HL-60 (cell line): ENCODE measurements at regions not wholly inside any gene's neighbourhood (a gene's known extent, or its start where the extent isn't known, plus 50 kb on each side); places are given as distances from the start of the nearest gene placed in this dataset.

Source experiments
- DNase-seq, 2 experiments: peaks; one replicate each; pipeline ENCODE4 v3.0.0-alpha.2; 2010 to 2020; ENCODE audit warnings: low read depth in 1 of 2, low spot score in 1 of 2
- H3K27ac ChIP-seq: fragments of 250-450 bp; sonication (Bioruptor Pico); replicated peaks from 2 replicates; pipeline ENCODE4 v1.5.1; 2020; ENCODE audit warnings: mild to moderate bottlenecking, moderate library complexity
- H3K27me3 ChIP-seq: fragments of 250-450 bp; sonication (Bioruptor Pico); 2 replicates; pipeline ENCODE4 v1.5.1; 2021; ENCODE audit warnings: mild to moderate bottlenecking, moderate library complexity; ENCODE audit not compliant: insufficient read depth, poor library complexity, severe bottlenecking
- H3K4me3 ChIP-seq: replicated peaks from 2 replicates; pipeline ENCODE4 v1.5.1; 2011; ENCODE audit warnings: mild to moderate bottlenecking, control low read depth, low read length; ENCODE audit not compliant: insufficient read depth
- GABPA ChIP-seq: IDR thresholded peaks from 2 replicates; pipeline ENCODE4 v1.6.1; 2012; ENCODE audit warnings: low read depth
- POLR2AphosphoS5 ChIP-seq: IDR thresholded peaks from 2 replicates; pipeline ENCODE4 v1.6.1; 2012; ENCODE audit warnings: low read depth
- SPI1 ChIP-seq: IDR thresholded peaks from 2 replicates; pipeline ENCODE4 v1.6.1; 2012; ENCODE audit warnings: low read depth, mild to moderate bottlenecking, borderline replicate concordance
- TF ChIP-seq, protein P1 (sequence below): IDR thresholded peaks from one replicate; pipeline ENCODE4 v1.5.1; 2011; ENCODE audit warnings: low read length, control low read depth, inconsistent platforms; ENCODE audit not compliant: insufficient read depth
- TF ChIP-seq, protein P2 (sequence below): IDR thresholded peaks from 2 replicates; pipeline ENCODE4 v1.6.1; 2012; ENCODE audit warnings: low read depth; ENCODE audit not compliant: insufficient replicate concordance

DNA sequence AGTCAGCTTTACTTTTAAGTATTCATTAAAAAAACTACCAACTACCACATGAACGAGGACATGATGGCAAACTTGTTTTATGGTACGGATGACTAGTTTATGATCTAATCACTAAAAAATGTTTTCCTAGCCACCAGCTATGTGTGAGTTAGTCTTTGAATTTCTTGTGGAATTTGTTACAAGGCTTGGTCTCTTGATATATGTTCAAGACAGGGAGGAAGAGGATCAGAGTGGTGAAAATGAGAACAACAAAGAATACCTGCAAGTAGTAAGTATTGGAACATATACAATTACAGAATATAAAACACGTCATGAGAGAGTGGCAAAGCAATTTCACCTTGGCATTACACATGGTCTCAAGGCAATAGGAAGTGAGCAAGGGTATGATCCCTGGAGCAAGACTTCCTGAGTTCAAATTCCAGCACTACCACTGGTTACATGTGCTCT, 548.6 kb upstream of the TLE4 start:
- H3K4me3 ChIP-seq: no peak overlapping the region
- no peak overlapping the region for H3K27ac ChIP-seq
- no peak for DNase-seq
- no peaks in the 10 kb centered on the region for H3K27me3 ChIP-seq
- TF ChIP-seq SPI1: no peak
- TF ChIP-seq, protein P1, sequence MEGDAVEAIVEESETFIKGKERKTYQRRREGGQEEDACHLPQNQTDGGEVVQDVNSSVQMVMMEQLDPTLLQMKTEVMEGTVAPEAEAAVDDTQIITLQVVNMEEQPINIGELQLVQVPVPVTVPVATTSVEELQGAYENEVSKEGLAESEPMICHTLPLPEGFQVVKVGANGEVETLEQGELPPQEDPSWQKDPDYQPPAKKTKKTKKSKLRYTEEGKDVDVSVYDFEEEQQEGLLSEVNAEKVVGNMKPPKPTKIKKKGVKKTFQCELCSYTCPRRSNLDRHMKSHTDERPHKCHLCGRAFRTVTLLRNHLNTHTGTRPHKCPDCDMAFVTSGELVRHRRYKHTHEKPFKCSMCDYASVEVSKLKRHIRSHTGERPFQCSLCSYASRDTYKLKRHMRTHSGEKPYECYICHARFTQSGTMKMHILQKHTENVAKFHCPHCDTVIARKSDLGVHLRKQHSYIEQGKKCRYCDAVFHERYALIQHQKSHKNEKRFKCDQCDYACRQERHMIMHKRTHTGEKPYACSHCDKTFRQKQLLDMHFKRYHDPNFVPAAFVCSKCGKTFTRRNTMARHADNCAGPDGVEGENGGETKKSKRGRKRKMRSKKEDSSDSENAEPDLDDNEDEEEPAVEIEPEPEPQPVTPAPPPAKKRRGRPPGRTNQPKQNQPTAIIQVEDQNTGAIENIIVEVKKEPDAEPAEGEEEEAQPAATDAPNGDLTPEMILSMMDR: no peak
- TF ChIP-seq GABPA: no peak
- no peak for TF ChIP-seq POLR2AphosphoS5
- TF ChIP-seq, protein P2, sequence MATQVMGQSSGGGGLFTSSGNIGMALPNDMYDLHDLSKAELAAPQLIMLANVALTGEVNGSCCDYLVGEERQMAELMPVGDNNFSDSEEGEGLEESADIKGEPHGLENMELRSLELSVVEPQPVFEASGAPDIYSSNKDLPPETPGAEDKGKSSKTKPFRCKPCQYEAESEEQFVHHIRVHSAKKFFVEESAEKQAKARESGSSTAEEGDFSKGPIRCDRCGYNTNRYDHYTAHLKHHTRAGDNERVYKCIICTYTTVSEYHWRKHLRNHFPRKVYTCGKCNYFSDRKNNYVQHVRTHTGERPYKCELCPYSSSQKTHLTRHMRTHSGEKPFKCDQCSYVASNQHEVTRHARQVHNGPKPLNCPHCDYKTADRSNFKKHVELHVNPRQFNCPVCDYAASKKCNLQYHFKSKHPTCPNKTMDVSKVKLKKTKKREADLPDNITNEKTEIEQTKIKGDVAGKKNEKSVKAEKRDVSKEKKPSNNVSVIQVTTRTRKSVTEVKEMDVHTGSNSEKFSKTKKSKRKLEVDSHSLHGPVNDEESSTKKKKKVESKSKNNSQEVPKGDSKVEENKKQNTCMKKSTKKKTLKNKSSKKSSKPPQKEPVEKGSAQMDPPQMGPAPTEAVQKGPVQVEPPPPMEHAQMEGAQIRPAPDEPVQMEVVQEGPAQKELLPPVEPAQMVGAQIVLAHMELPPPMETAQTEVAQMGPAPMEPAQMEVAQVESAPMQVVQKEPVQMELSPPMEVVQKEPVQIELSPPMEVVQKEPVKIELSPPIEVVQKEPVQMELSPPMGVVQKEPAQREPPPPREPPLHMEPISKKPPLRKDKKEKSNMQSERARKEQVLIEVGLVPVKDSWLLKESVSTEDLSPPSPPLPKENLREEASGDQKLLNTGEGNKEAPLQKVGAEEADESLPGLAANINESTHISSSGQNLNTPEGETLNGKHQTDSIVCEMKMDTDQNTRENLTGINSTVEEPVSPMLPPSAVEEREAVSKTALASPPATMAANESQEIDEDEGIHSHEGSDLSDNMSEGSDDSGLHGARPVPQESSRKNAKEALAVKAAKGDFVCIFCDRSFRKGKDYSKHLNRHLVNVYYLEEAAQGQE: no peak

GRCh38 chr9:79026316-79026715, 545.4 kb upstream of the TLE4 start:
- TF ChIP-seq GABPA (no peak), SPI1 (no peak), POLR2AphosphoS5 (no peak)
- TF ChIP-seq, protein P1: no peak
- TF ChIP-seq, protein P2: no peak
- H3K27ac ChIP-seq: no peak overlapping the region
- H3K27me3 ChIP-seq: no peaks in the 10 kb centered on the region
- DNase-seq: no peak
- no peak overlapping the region for H3K4me3 ChIP-seq

DNA sequence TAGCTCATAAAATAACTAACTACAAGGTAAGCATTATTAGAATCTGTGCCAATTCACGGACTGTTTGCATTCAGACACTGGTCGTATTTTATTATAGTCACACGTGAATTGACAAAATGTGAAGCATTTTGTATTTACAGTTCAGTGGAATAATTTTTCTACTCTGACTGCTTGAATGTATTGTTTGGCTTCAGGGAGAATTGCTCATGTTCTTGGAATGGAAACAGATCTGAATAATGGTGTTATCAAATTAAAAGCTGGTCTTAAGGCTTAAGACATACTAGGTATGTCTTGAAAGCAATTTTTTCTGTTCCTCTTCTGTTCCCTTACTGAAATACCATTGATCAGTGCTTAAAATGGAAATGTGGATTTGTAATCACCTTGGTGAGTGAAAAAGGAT, 543.7 kb upstream of the TLE4 start:
- no peak for DNase-seq
- Histone ChIP-seq H3K27me3 (no peaks in the 10 kb centered on the region), H3K27ac (no peak overlapping the region), H3K4me3 (no peak overlapping the region)
- TF ChIP-seq POLR2AphosphoS5 (no peak), SPI1 (no peak), GABPA (no peak)
- TF ChIP-seq, protein P2: no peak
- TF ChIP-seq, protein P1: no peak
